Uterus (tissue), 2 donors: ENCODE measurements at regions not wholly inside any gene's neighbourhood (a gene's known extent, or its start where the extent isn't known, plus 50 kb on each side); places are given as distances from the start of the nearest gene placed in this dataset.

Experiments used
- POLR2A ChIP-seq, 2 donors: fragments of 450-650 bp; IDR thresholded peaks; one replicate each; pipeline ENCODE4 v1.6.1; 2016; ENCODE audit warnings: antibody characterized with exemption in 2 of 2, mild to moderate bottlenecking in 1 of 2, moderate library complexity in 1 of 2
- TF ChIP-seq, protein P1 (sequence below), 4 experiments: fragments of 200-600 bp in 2 of 4; fragments of 450-650 bp in 2 of 4; sonication (generic) in 2 of 4; IDR thresholded peaks; one replicate each; pipeline ENCODE4 v1.5.1; 2016 to 2019; ENCODE audit warnings: antibody characterized with exemption in 4 of 4, mild to moderate bottlenecking in 2 of 4, moderate library complexity in 1 of 4

DNA sequence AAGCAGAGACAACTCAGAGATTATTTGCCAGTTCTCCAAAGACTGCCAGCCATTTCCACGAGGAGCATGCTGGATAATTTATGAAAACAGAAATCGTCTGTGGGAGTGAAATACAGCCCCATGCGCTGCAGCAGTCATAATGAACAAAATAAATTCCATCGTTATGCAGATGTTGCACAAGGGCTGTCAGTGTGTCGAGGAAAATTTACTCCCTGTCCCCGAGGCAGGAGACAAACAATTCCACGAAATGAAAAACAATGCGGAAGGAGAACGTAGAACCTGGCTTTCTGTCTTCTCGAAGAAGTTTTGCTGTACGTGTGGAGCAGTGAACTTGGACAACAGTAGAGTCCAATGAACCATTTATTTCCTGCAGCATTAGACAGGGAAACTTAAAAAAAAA, 399.4 kb downstream of the CD83 start:
- no peak for TF ChIP-seq POLR2A (IDR thresholded peaks at IDR 0.05)
- TF ChIP-seq, protein P1, sequence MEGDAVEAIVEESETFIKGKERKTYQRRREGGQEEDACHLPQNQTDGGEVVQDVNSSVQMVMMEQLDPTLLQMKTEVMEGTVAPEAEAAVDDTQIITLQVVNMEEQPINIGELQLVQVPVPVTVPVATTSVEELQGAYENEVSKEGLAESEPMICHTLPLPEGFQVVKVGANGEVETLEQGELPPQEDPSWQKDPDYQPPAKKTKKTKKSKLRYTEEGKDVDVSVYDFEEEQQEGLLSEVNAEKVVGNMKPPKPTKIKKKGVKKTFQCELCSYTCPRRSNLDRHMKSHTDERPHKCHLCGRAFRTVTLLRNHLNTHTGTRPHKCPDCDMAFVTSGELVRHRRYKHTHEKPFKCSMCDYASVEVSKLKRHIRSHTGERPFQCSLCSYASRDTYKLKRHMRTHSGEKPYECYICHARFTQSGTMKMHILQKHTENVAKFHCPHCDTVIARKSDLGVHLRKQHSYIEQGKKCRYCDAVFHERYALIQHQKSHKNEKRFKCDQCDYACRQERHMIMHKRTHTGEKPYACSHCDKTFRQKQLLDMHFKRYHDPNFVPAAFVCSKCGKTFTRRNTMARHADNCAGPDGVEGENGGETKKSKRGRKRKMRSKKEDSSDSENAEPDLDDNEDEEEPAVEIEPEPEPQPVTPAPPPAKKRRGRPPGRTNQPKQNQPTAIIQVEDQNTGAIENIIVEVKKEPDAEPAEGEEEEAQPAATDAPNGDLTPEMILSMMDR (IDR thresholded peaks at IDR 0.05) = no peak
